Panc1 (cell line): ENCODE measurements at regions not wholly inside any gene's neighbourhood (a gene's known extent, or its start where the extent isn't known, plus 50 kb on each side); places are given as distances from the start of the nearest gene placed in this dataset.
"Not testable (repeated sequence)": the region's sequence is repeated elsewhere in the genome, so short reads cannot be mapped to it uniquely, and the experiment has no call there.

Experiments
- ATAC-seq: fragments of 200-7000 bp; cut with Tn5 transposase; 2 replicates; pipeline ENCODE4 v1.9.1; 2020; ENCODE audit warnings: mild to moderate bottlenecking, moderate library complexity
- BruUV-seq: library from RNA; stranded (reverse); fragments of 400-500 nt; replicated peaks from 2 replicates; lab custom pipeline; 2021; lab: Mats Ljungman, UMichigan
- CTCF ChIA-PET: fragments of 300-600 bp; sonication (Branson Sonifier 250); formaldehyde crosslinking; loops from one replicate; lab custom pipeline; 2022; ENCODE audit warnings: antibody characterized with exemption; lab: Charles Lee
- POLR2A ChIA-PET: fragments of 300-600 bp; sonication (Branson Sonifier 250); formaldehyde crosslinking; loops from one replicate; lab custom pipeline; 2022; ENCODE audit warnings: antibody characterized with exemption; lab: Charles Lee
- DNase-seq: peaks from one replicate; pipeline ENCODE4 v3.0.0-alpha.2; 2010; ENCODE audit warnings: low read depth, low spot score
- H3K27ac ChIP-seq: 2 replicates; pipeline ENCODE4 v1.5.1; 2011; ENCODE audit warnings: mild to moderate bottlenecking, low read length, inconsistent platforms
- H3K27me3 ChIP-seq: fragments of 200-500 bp; sonication (Bioruptor generic); 2 replicates; pipeline ENCODE4 v1.6.0; 2014; ENCODE audit warnings: low read length, inconsistent platforms; ENCODE audit not compliant: control insufficient read depth, insufficient read depth
- H3K36me3 ChIP-seq: fragments of 200-500 bp; sonication (Bioruptor generic); 2 replicates; pipeline ENCODE4 v1.5.1; 2014; ENCODE audit warnings: inconsistent platforms, mild to moderate bottlenecking, low read length, moderate library complexity; ENCODE audit not compliant: control insufficient read depth, insufficient read depth
- H3K4me1 ChIP-seq: 2 replicates; pipeline ENCODE4 v1.5.1; 2011; ENCODE audit warnings: inconsistent platforms, mild to moderate bottlenecking, low read length, moderate library complexity; ENCODE audit not compliant: control insufficient read depth, insufficient read depth
- H3K4me3 ChIP-seq, 2 experiments: 2 replicates each; pipeline ENCODE4 v1.5.1; 2011 to 2012; ENCODE audit warnings: low read depth in 2 of 2, low read length in 2 of 2, mild to moderate bottlenecking in 2 of 2, inconsistent platforms in 1 of 2, moderate library complexity in 1 of 2
- H3K9me3 ChIP-seq: fragments of 200-500 bp; sonication (Bioruptor generic); 2 replicates; pipeline ENCODE4 v1.5.1; 2014; ENCODE audit warnings: low read depth, mild to moderate bottlenecking, inconsistent platforms, low read length, moderate library complexity; ENCODE audit not compliant: control insufficient read depth, insufficient read depth
- CTCF ChIP-seq: fragments of 450-650 bp; IDR thresholded peaks from 2 replicates; pipeline ENCODE4 v1.5.1; 2017; ENCODE audit warnings: mild to moderate bottlenecking
- POLR2AphosphoS5 ChIP-seq: IDR thresholded peaks from 2 replicates; pipeline ENCODE4 v1.6.1; 2012; ENCODE audit warnings: mild to moderate bottlenecking, low read depth, low read length, moderate library complexity
- REST ChIP-seq, 2 experiments: IDR thresholded peaks; 2 replicates each; pipeline ENCODE4 v1.6.1; 2011 to 2012; ENCODE audit warnings: low read depth in 2 of 2, control low read depth in 1 of 2, low read length in 1 of 2, mild to moderate bottlenecking in 1 of 2, moderate library complexity in 1 of 2; ENCODE audit not compliant: insufficient read depth in 1 of 2
- SIN3A ChIP-seq: IDR thresholded peaks from 2 replicates; pipeline ENCODE4 v1.6.1; 2012; ENCODE audit warnings: low read depth, mild to moderate bottlenecking, low read length, moderate library complexity, borderline replicate concordance; ENCODE audit not compliant: insufficient read depth
- TCF7L2 ChIP-seq: IDR thresholded peaks from 2 replicates; pipeline ENCODE4 v1.6.1; 2011; ENCODE audit warnings: mild to moderate bottlenecking, low read depth, low read length, inconsistent platforms
- in situ Hi-C: cut with HindIII; loops from 2 replicates; pipeline ENCODE4 v1.10.0; 2016; ENCODE audit warnings: low sequenced_read_pairs, low pct_unique_long_range_greater_than_20kb
- intact Hi-C: fragments of 100-400 bp; cut with micrococcal nuclease; formaldehyde crosslinking; loops from one replicate; pipeline ENCODE4 v1.10.0; 2022; ENCODE audit not compliant: unreplicated experiment

GRCh38 chr4:60683973-60684372 is 516.2 kb upstream of the ADGRL3 start:
- DNase-seq (no peak), ATAC-seq (no peak)
- H3K27me3 ChIP-seq, result no peaks in the 10 kb centered on the region
- H3K36me3 ChIP-seq, result no peaks in the 10 kb centered on the region
- no peaks in the 10 kb centered on the region for H3K9me3 ChIP-seq
- POLR2A ChIA-PET, result no interaction called here
- CTCF ChIA-PET, result no interaction called here
- TF ChIP-seq POLR2AphosphoS5 (no peak), REST (IDR thresholded peaks at IDR 0.05; ENCODE audit: insufficient read depth in 1 of 2, low read depth in 2 of 2, low read length in 1 of 2) (no peak), CTCF (no peak), TCF7L2 (no peak), SIN3A (no peak)
- intact Hi-C loops (no loop called here), in situ Hi-C loops (no loop called here)
- BruUV-seq, result no TSS peak
- no peak overlapping the region for H3K4me3 ChIP-seq
- no peaks in the 10 kb centered on the region for H3K4me1 ChIP-seq
- H3K27ac ChIP-seq, result no peak overlapping the region

DNA sequence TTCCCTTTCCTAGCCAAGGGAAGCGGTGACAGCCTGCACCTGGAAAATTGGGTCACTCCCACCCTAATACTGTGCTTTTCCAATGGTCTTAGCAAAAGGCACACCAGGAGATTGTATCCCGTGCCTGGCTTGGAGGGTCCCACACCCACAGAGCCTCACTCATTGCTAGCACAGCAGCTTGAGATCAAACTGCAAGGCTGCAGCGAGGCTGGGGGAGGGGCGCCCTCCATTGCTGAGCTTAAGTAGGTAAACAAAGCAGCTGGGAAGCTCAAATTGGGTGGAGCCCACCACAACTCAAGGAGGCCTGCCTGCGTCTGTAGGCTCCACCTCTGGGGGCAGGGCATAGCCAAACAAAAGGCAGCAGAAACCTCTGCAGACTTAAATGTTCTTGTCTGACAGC is 504.1 kb upstream of the ADGRL3 start:
- H3K4me1 ChIP-seq, H3K4me3 ChIP-seq, H3K9me3 ChIP-seq, H3K27ac ChIP-seq, CTCF ChIA-PET, intact Hi-C loops, H3K36me3 ChIP-seq, POLR2A ChIA-PET, DNase-seq, H3K27me3 ChIP-seq, BruUV-seq, ATAC-seq, in situ Hi-C loops: not testable (repeated sequence)

- Histone ChIP-seq H3K36me3 (no peaks in the 10 kb centered on the region), H3K27me3 (no peaks in the 10 kb centered on the region), H3K4me1 (no peaks in the 10 kb centered on the region), H3K9me3 (no peaks in the 10 kb centered on the region), H3K4me3 (no peak overlapping the region), H3K27ac (no peak overlapping the region)
- ChIA-PET CTCF (no interaction called here), POLR2A (no interaction called here)
- ATAC-seq (no peak), DNase-seq (no peak)
- BruUV-seq, result no TSS peak
- intact Hi-C loops, result no loop called here
- no peak for TF ChIP-seq REST (IDR thresholded peaks at IDR 0.05; ENCODE audit: insufficient read depth in 1 of 2, low read depth in 2 of 2, low read length in 1 of 2)
- no peak for TF ChIP-seq SIN3A
- no peak for TF ChIP-seq POLR2AphosphoS5
- no peak for TF ChIP-seq CTCF
- TF ChIP-seq TCF7L2, result no peak
- in situ Hi-C loops, result no loop called here
Measured at GRCh38 chr4:60709061-60709460, 491.1 kb upstream of the ADGRL3 start.
